Choroid plexus epithelial cell (primary cell): ENCODE measurements at regions not wholly inside any gene's neighbourhood (a gene's known extent, or its start where the extent isn't known, plus 50 kb on each side); places are given as distances from the start of the nearest gene placed in this dataset.
A peak's percentile ranks its signal among the peaks of the same experiment; 100 is the strongest.

Source experiments
- DNase-seq: peaks from one replicate; pipeline ENCODE4 v3.0.0-alpha.2; 2010; ENCODE audit warnings: low read depth
- H3K4me3 ChIP-seq: 2 replicates; pipeline ENCODE4 v1.5.1; 2011; ENCODE audit warnings: low read depth, mild to moderate bottlenecking, control low read depth, low read length, moderate library complexity
- TF ChIP-seq, protein P1 (sequence below): conservative IDR thresholded peaks from 2 replicates; pipeline ENCODE4 v1.5.1; 2011; ENCODE audit warnings: low read depth, mild to moderate bottlenecking, control low read depth, inconsistent platforms, low read length, moderate library complexity

DNA sequence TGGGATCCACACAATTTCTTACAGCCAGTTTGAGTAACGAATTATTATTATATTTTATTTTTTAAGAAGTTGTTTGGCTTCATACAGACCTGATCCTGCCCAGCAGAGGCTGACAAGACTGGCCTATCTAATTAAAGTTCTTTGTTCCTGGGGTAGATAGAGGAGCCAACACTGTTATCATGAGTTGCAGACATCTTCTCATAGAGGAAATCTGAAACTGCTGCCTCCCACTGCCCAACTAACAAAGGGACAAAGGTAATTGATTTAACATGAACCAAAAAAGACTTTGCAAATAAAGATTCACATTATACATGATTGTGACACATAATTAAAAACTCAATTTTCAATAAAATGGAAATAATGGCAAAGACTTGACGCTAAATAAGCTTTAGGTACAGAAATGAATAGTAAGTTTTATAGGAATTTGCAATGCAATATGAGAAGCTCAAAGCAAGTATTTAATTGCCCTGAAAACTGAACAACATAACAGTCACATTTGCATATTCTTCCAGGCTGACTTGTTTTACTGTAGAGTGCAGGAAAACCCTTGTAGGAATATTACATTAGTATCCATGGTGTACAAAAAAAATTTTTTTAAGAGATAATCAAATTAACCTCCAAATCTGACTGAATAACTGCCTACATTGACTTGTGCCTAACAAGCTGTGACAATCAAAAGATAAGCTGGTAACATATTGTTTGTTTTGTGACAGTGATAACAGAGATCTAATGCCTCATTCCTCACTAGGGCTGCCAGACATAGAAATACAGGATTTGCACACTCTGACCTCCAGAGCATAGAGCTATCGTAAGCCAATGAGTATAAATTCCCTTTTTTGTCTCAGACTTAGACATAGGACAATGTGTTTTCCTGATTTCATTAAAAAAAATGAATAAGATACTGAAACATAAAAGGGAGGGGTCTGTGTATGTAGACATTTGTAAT is 273.2 kb downstream of the MFSD1 start:
- no peak overlapping the region for H3K4me3 ChIP-seq
- TF ChIP-seq, protein P1, sequence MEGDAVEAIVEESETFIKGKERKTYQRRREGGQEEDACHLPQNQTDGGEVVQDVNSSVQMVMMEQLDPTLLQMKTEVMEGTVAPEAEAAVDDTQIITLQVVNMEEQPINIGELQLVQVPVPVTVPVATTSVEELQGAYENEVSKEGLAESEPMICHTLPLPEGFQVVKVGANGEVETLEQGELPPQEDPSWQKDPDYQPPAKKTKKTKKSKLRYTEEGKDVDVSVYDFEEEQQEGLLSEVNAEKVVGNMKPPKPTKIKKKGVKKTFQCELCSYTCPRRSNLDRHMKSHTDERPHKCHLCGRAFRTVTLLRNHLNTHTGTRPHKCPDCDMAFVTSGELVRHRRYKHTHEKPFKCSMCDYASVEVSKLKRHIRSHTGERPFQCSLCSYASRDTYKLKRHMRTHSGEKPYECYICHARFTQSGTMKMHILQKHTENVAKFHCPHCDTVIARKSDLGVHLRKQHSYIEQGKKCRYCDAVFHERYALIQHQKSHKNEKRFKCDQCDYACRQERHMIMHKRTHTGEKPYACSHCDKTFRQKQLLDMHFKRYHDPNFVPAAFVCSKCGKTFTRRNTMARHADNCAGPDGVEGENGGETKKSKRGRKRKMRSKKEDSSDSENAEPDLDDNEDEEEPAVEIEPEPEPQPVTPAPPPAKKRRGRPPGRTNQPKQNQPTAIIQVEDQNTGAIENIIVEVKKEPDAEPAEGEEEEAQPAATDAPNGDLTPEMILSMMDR: no peak
- DNase-seq: no peak

DNA sequence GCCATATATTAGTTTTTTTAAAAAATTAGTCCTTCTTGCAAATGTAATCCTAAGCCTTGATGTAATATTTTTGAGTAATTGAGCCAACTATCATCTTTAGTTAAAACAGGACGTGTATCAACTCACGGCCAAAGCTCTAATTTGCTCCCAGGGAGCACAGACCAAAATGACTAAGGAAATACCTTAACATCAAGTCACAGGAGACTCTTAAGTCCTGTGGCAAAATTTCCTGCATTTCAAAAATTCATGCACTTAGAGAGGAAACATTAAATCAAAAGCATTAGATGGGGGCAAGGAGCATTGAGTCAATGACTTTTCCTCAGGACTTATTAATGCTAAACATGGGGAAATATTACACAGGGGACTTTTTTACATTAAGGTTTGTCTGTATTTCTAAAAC is 276.0 kb downstream of the MFSD1 start:
- peak; percentile 18 for DNase-seq
- TF ChIP-seq, protein P1: no peak
- no peak overlapping the region for H3K4me3 ChIP-seq

DNA sequence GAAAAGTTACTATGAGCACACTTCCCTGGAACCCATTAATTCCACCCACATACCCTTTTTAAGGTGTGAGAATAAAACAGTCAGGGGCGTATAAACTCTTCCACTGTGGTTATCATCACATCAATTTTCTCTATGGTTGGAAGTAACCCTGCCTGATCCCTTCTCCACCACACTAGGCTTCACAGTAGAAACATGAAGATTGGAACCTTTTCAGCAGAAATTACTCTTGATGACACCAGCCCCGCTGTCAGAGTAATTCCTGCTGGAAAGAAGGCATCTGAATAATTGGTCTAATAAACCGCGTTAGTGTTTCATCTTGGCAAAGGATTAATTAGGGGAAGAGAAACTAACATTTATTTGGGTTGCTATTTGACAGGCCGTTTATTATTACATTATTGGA is 278.4 kb downstream of the MFSD1 start:
- DNase-seq: no peak

DNA sequence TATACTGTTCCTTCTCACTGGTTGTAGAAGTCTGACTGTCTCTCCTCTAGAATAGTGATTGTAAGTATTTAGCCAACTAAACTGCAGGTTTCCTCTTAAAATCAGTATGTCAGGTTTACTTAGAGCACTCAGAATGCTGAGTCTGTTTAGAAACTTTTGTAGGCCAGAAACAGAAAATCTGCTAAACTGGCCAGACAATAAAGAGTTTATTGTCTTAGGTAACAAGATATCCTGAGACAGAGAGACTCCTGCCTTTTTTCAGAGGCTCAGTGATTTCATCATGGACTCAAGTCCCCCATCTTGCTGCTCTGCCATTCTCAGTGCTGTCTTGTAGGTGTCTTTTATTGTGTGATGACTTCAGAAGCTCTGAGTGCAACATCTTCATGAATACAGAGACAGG is 279.0 kb downstream of the MFSD1 start:
- no peak overlapping the region for H3K4me3 ChIP-seq
- TF ChIP-seq, protein P1: no peak
- DNase-seq: no peak

More for the DNA sequence above, 278.4 kb downstream of the MFSD1 start:
- no peak overlapping the region for H3K4me3 ChIP-seq
- TF ChIP-seq, protein P1: no peak

DNA sequence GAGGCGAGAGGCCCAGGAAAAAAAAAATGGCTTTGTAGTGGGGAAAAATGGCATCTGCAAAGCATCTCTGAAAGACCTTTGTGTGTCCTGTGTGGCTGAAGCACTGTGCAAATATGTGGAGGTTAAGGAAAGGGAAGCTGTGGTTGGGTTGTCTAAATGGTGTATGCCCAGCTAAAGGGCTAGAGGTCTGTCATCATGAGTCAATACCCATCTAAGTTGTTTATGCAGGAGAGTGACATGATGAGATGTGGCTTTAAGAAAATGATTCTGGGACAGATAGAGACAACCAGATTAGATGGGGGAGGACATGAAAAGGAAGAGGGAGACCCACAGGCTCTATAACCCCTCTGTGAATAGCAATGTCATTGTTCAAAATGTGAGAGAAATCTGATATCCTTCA is 280.7 kb downstream of the MFSD1 start:
- TF ChIP-seq, protein P1: no peak
- peak; percentile 13 for DNase-seq

DNA sequence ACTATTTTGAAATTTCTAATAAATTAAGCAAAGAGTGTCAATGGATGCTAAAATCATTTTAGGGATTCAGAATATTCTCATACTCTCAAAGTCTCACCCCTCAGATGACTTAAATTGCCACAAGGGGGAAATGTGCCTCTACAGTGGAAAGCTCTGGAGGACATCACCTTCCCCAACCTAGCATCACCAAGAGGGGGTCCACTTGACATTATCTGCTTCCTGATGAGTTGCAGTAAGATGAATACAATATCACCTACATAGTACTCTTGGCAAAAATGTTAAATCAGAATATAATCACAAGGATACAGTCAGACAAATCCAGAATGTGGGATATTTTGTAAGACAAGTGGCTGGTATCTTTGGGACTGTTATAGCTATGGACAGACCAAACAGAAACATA is 290.1 kb downstream of the MFSD1 start:
- TF ChIP-seq, protein P1: peak; percentile 11
- peak; percentile 2 for DNase-seq
- H3K4me3 ChIP-seq: no peak overlapping the region

More for the DNA sequence above, 280.7 kb downstream of the MFSD1 start:
- H3K4me3 ChIP-seq: no peak overlapping the region

DNA sequence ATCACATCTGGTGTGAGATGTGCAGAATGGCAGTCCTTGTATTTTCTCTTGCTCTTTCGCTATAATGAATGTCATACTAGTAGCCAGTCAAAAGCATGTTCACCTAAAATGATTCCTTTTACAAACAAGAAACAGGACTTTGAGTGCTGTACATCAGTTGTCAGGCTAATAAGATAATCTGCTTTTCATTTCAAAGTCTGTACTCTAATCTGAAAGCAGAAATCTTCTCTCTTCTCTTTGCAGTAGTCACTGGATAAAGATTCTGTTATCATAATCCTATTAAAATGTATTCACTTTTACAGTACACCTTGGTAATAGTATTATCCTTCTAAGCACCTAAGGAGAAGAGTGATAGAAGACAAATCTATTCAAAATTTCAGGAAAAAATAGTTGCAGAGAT is 300.1 kb downstream of the MFSD1 start:
- DNase-seq: no peak
- no peak overlapping the region for H3K4me3 ChIP-seq
- TF ChIP-seq, protein P1: no peak
